ENCODE measurements at regions not wholly inside any gene's neighbourhood (a gene's known extent, or its start where the extent isn't known, plus 50 kb on each side); places are given as distances from the start of the nearest gene placed in this dataset.

GRCh38 chr14:47959740-47960139 lies 284.3 kb upstream of the MDGA2 start:
- TF ChIP-seq EZH2 (IDR thresholded peaks at IDR 0.05; ENCODE audit: borderline replicate concordance, insufficient read depth, low read depth, low read length, poor library complexity, severe bottlenecking), result no peak
- TF ChIP-seq CTCF (IDR thresholded peaks at IDR 0.05), result no peak
